GM12892 (cell line): ENCODE measurements at regions not wholly inside any gene's neighbourhood (a gene's known extent, or its start where the extent isn't known, plus 50 kb on each side); places are given as distances from the start of the nearest gene placed in this dataset.
"Not testable (repeated sequence)": the region's sequence is repeated elsewhere in the genome, so short reads cannot be mapped to it uniquely, and the experiment has no call there.

Experiments
- POLR2A ChIP-seq: IDR thresholded peaks from 2 replicates; pipeline ENCODE4 v1.6.1; 2011; ENCODE audit warnings: low read depth, low read length, control low read depth
- TAF1 ChIP-seq: IDR thresholded peaks from 2 replicates; pipeline ENCODE4 v1.6.1; 2011; ENCODE audit warnings: low read depth, mild to moderate bottlenecking, control low read depth, low read length, borderline replicate concordance

DNA sequence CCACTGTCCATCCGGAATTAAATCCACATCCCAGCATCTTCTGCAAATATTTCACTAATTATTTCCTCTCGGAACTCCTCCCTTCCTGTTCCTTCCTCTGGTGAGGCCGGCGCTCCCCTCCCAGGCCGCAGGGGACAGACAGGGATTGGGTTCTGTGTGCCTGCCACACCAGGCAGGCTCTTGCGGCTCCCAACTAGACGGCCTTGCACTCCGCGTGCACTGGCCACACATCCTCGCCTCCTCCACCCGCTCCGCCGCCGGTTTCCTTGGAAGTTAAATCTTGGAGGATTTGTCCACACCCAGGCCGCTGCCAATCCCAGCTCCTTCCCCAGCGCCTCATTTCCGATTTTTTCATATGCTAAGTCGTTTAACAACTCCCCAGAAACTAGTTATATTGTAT lies 157.6 kb upstream of the CACNA1E start:
- not testable (repeated sequence) for TF ChIP-seq TAF1, POLR2A
